ENCODE measurements at regions not wholly inside any gene's neighbourhood (a gene's known extent, or its start where the extent isn't known, plus 50 kb on each side); places are given as distances from the start of the nearest gene placed in this dataset.

DNA sequence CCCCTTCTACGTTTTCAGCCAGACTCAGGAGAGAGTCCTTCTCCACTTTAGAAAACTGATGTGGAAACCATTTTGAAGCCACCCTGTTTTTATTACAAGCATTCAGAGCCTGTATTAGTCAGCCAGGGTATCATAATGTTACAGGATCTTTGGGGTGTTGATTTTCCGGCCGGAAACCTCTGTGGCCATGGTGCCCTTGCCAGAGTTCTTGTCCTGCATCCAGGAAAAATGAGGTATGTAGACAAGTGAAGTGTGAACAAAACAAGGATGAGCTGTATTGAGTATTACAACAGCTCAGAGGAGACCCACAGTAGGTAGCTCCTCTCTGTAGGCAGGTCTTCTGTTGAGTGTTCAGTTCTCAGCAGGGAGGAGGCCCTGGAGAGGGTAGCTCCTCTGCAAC, 241.0 kb upstream of the COPS8 start:
- TF ChIP-seq, protein P1, sequence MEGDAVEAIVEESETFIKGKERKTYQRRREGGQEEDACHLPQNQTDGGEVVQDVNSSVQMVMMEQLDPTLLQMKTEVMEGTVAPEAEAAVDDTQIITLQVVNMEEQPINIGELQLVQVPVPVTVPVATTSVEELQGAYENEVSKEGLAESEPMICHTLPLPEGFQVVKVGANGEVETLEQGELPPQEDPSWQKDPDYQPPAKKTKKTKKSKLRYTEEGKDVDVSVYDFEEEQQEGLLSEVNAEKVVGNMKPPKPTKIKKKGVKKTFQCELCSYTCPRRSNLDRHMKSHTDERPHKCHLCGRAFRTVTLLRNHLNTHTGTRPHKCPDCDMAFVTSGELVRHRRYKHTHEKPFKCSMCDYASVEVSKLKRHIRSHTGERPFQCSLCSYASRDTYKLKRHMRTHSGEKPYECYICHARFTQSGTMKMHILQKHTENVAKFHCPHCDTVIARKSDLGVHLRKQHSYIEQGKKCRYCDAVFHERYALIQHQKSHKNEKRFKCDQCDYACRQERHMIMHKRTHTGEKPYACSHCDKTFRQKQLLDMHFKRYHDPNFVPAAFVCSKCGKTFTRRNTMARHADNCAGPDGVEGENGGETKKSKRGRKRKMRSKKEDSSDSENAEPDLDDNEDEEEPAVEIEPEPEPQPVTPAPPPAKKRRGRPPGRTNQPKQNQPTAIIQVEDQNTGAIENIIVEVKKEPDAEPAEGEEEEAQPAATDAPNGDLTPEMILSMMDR (IDR thresholded peaks at IDR 0.05), result no peak
- no peak for TF ChIP-seq ZFX (IDR thresholded peaks at IDR 0.05; ENCODE audit: borderline replicate concordance)

Data from 22Rv1 (cell line).